ENCODE measurements at regions not wholly inside any gene's neighbourhood (a gene's known extent, or its start where the extent isn't known, plus 50 kb on each side); places are given as distances from the start of the nearest gene placed in this dataset.
"Not testable (repeated sequence)": the region's sequence is repeated elsewhere in the genome, so short reads cannot be mapped to it uniquely, and the experiment has no call there.

GRCh38 chrX:42175843-42176242 is 252.5 kb upstream of the CASK start:
- no peak for DNase-seq (ENCODE audit: low read depth in 2 of 3, low spot score in 2 of 3)

DNA sequence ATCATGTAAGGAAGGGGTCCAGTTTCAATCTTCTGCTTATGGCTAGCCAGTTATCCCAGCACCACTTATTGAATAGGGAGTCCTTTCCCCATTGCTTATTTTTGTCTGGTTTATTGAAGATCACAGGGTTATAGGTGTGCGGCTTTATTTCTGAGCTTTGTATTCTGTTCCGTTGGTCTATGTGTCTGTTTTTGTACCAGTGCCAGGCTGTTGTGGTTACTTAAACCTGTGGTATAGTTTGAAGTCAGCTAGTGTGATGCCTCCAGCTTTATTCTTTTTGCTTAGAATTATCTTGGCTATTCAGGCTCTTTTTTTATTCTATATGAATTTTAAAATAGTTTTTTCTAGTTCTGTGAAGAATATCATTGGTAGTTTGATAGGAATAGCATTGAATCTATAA is 234.6 kb upstream of the CASK start:
- not testable (repeated sequence) for DNase-seq (ENCODE audit: low read depth in 2 of 3, low spot score in 2 of 3)

DNA sequence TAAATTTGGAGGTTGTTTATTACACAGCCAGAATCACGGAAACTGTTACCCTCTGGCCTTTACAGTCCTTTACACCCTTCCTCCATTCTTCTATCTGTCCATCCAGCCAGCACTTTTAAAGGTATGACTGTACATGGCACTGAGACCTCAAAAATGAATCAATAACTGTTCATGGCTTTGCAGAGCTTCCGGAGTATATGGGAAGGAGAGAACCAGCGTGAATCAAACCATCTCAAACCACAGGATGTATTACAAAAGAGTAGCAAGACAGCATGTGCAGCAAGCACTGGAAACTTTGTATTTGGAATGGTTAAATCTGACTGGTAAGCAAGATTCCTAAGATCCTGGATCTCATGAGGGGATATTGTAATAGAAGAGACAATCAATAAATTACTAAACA is 228.5 kb upstream of the CASK start:
- no peak for DNase-seq (ENCODE audit: low read depth in 2 of 3, low spot score in 2 of 3)

GRCh38 chrX:42149765-42150164 is 226.4 kb upstream of the CASK start:
- DNase-seq (ENCODE audit: low read depth in 2 of 3, low spot score in 2 of 3), result no peak

DNA sequence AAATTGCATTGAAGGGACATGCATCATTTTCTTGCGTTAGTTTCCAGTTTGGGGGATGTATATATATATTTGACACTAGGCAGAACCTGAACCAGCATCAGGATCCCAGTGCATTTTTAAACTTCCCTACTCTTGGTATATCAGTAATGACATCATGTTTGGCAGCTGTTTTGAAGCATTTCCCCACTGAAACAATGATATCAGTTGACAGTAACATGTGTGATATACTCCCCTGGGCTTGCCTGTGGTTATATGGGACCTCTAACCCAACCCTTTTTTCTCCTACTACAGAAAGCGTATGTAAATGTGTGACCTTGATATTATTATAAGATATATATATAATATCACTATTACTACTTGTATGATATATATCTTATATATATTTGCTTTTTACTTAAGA is 225.9 kb upstream of the CASK start:
- DNase-seq (ENCODE audit: low read depth in 2 of 3, low spot score in 2 of 3), result no peak

GRCh38 chrX:42143866-42144592 is 220.7 kb upstream of the CASK start:
- DNase-seq (ENCODE audit: low read depth in 2 of 3, low spot score in 2 of 3), result no peak

- no peak for DNase-seq (ENCODE audit: low read depth in 2 of 3, low spot score in 2 of 3)
These were observed 217.0 kb upstream of the CASK start for GRCh38 chrX:42140320-42140719.

GRCh38 chrX:42135583-42136228 is 212.4 kb upstream of the CASK start:
- DNase-seq (ENCODE audit: low read depth in 2 of 3, low spot score in 2 of 3), result no peak

DNA sequence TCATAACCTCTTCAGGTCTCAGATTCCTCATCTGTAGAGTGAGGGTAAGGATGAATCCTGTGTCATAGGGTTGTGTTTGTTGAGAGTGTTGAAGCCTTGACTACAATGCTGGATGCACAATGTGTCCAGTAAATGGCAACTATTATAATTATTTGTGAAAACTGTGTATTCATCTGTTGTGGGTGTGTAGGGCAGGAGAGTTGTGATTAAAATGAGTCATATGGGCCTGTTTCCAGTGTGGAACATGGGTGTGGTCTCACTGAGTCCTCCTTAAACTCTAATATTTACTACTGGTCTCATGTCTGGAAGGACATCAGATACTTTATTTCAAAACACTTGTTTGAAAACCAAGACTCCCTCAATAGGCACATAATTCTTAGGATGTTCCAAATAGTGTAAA is 208.5 kb upstream of the CASK start:
- no peak for DNase-seq (ENCODE audit: low read depth in 2 of 3, low spot score in 2 of 3)

- no peak for DNase-seq (ENCODE audit: low read depth in 2 of 3, low spot score in 2 of 3)
These were observed 205.9 kb upstream of the CASK start for GRCh38 chrX:42129022-42129940.

- no peak for DNase-seq (ENCODE audit: low read depth in 2 of 3, low spot score in 2 of 3)
These were observed 205.2 kb upstream of the CASK start for GRCh38 chrX:42128587-42128986.

- DNase-seq (ENCODE audit: low read depth in 2 of 3, low spot score in 2 of 3), result no peak
These were observed 204.7 kb upstream of the CASK start for GRCh38 chrX:42128020-42128419.

- DNase-seq (ENCODE audit: low read depth in 2 of 3, low spot score in 2 of 3), result no peak
These were observed 204.2 kb upstream of the CASK start for GRCh38 chrX:42127563-42127962.

- no peak for DNase-seq (ENCODE audit: low read depth in 2 of 3, low spot score in 2 of 3)
These were observed 200.0 kb upstream of the CASK start for GRCh38 chrX:42123369-42123768.

DNA sequence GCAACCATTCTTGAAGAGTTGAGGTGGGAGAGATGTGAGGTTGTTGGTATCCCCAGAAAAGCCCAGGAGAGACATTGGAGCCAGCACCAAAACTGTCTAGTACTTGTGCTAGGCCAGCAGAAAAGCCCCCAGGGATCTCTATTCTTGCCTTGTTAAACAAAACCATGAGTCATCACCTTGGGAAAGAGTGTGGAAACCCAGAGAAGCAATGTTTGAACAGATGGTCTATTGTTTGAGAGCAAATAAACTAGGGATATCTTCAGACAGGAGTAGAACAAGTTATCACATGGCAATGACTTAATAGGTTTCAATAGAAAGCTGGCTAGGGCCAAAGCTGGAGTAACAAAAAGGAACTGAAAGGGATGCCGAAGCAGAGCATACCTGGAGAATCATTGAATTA is 195.7 kb upstream of the CASK start:
- no peak for DNase-seq (ENCODE audit: low read depth in 2 of 3, low spot score in 2 of 3)

DNA sequence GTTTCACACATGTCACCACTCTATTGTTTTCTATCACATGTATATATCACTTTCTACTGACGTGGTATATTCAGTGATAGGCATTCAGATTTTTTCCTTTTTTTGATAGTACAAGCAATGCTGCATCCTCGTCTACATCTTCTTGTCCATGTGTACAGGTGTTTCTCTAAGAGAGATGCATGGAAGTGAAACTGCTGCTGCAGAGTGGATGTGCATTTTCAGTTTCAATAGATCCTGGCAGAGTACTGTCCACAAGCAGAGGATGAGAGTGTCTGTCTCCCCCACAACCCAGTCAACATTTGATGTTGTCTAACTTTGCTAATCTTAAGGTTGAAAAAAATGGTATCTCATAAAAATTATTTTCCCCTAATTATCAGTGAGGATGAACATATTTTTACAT is 194.0 kb upstream of the CASK start:
- no peak for DNase-seq (ENCODE audit: low read depth in 2 of 3, low spot score in 2 of 3)

- DNase-seq (ENCODE audit: low read depth in 2 of 3, low spot score in 2 of 3), result no peak
These were observed 186.1 kb upstream of the CASK start for GRCh38 chrX:42109428-42109827.

DNA sequence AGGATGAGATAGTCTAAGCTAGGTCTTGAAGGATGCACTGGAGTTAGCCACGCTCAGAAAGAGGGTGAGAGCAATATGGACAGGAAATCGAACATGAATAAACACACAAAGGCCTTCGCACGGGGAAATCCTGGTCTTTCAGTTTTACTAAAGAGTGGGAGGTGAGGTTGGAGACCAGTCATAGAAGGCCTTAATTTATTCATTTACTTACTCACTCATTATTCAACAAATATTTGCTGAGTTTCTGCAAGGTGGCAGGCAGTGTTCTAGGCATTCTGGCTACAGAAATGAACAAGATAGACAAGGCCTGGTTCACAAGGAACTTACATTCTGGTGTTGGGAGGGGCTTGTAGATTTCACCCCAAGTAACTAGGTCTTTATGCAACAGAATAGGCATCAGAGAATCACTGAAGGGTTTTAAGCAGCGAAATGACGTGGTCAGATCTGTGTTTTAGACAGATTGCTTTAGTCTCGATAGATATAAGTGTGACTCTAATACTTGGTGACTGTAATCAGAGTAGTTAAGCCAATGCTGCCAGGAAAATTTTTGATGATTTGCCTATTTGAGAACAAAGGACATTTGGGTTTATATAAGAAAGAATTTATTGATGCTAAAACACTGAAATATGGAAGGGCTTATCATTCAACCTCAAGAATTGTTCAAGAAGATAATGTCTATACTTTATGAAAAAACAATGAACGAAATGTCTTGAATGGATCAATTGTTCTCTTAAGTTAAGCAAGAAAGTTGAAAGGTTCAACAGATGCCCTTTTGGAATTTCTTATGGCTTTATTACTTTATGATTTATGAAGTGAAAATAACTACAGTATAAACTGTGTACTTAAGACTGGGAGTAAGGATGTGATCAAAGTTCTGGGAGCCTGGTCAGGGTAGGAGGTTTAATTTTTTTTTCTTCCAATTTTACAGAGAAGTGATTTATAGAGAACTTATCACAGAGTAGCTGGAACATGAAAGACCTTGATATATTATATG is 184.4 kb upstream of the CASK start:
- no peak for DNase-seq (ENCODE audit: low read depth in 2 of 3, low spot score in 2 of 3)

DNA sequence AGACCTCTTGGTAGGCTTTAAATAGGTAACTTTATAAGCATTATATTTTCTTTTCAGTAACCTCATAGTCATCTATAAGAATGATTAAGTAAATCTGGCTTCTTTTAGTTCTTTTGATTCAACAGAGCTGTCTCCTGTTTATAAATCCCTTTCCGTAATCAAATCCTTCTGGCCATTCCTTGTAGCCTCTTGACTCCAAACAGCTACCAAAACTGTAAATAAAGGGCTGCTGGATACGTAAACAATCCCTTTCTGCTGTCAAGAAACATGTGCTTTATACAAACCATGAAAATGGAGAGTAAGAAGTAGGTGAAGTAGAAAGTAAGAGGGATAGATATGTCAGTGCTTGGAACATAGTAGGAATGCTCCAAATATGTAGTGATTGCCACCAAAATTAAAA is 183.2 kb upstream of the CASK start:
- no peak for DNase-seq (ENCODE audit: low read depth in 2 of 3, low spot score in 2 of 3)

DNA sequence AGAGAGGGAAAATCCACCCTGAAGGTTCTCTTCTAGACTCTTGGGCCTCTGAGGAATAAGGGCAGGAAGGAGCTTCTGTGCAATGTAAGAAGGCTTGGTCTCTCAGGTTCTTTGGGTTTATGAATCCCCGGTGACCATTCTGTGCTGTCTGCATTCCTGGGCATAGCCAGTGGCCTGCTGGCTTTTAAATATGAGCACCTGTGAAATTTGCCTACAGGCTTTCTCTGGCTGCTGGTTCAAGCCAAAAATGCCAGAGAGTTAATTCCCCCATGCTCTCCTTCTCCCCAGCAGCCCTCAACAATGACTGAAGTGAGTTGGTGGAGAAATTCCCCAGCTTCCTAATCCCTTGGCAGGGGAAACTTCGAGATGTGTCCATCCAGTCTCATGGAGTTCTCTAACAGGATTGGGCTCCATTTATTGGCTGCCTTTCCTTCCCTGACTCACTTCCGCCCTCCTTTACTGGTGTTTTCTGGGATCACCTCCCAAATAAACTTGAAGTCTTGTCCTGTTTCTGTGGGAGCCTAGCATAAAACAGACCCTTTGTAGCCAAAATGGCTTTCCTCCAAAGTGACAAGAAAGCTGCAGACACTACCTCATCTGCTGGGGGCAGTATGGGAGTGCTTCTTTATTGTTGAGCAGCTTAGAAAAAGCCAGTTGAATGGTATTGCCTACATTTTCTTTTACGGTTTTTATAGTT is 179.4 kb upstream of the CASK start:
- DNase-seq (ENCODE audit: low read depth in 2 of 3, low spot score in 2 of 3), result no peak
